ENCODE measurements at regions not wholly inside any gene's neighbourhood (a gene's known extent, or its start where the extent isn't known, plus 50 kb on each side); places are given as distances from the start of the nearest gene placed in this dataset.

DNA sequence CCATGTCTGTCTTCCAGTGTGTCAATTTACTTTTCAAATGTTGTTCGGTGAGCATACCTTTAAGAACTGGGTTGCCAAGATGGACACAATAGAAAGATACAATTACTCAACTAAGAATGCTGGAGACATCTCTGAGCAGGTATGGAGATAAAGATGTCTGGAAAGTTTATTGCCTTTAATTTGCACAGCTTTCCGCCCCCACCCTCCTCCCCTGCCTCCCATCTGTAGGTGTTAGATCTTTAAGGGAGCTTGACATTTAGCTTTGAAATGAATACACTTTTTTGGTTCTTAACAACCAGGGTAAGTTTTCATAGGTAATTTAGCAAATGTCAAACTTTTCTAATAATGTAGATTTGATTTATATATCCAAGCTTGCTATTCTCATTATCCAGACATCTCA is 104.4 kb downstream of the BTBD3 start:
- DNase-seq (ENCODE audit: low spot score) = no peak

DNA sequence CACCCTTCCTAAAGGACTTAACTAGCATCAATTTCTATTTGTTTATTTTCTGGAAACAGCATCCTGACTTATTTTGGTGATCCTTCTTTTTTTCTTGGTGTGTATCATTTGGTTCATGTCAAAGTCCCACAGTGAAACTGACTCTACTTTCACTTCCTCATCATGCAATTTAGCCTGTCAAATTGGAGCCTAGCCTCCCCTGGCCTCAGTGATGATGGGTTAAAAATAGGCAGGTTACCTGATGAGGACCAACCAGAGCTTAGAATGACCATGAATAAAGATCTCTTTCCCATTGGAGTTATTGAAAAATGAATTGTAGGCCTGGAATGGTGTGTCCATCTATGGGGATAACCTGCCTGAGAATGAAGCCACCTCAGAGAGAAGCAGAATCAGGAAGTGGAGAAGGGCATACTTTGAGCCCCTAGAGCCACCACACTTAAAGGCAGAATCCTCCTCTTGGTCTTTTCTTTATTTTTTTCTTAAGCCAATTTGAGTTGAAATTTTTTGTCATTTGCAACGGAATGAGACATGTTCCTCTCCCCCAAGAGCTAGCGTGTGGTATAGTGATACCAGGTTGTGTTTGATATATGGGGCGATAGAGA is 105.6 kb downstream of the BTBD3 start:
- DNase-seq (ENCODE audit: low spot score) = no peak

DNA sequence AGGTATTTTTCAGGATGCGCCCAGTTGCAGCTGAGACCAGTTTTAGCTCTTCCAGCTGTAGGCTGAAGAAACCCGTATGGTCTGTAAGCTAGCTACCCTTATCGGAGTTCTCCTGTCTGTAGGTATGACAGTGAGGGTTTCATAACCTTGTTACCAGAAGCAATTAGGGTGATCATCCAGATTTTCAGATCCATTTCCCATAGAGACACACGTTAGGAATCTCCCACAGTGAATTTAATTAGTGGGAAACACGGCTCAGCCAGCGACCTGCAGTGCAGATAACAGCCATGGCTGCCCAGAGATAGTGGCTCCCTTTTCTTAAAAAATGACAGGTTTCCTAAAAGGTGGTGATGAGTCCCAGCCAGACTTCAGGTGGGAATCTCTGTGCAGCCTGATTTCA is 111.1 kb downstream of the BTBD3 start:
- peak; percentile 92 for DNase-seq (ENCODE audit: low spot score)

DNA sequence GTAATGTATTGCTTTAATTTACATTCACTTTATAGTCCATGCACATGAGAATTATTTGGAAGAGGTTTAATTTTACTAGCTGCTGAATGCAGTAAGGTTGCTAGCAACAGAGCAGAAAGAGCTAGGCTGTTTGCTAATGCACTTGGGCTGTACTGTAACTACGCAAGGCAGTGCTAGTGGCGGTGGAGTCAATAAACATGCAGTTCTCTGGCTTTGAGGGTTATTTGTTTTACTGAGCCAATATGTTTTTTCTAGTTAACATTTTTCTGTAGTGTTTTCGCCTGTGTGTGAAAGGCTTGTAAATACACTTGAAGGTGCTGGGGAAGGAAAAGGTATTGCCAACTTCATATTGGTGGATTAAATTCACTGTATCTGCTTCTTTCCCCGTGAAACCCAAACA is 112.8 kb downstream of the BTBD3 start:
- no peak for DNase-seq (ENCODE audit: low spot score)

DNA sequence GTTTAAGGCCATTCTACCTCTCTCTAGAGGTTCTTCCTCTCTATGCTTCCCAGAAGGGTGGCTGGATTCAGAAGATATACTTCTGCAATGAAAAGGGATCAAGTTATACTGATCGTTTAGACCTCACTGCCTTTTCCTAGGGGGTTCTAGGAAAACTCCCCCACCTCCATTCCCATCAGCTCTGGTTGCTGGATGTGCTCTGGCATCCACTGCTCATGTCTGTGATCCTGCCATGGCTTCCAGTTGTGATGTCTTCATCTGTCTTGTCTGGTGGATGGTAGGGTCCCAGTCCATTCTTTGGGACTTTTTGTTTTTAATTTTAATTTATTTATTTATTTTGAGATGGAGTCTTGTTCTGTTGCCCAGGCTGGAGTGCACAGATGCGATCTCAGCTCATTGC is 118.4 kb downstream of the BTBD3 start:
- DNase-seq (ENCODE audit: low spot score) = no peak

DNA sequence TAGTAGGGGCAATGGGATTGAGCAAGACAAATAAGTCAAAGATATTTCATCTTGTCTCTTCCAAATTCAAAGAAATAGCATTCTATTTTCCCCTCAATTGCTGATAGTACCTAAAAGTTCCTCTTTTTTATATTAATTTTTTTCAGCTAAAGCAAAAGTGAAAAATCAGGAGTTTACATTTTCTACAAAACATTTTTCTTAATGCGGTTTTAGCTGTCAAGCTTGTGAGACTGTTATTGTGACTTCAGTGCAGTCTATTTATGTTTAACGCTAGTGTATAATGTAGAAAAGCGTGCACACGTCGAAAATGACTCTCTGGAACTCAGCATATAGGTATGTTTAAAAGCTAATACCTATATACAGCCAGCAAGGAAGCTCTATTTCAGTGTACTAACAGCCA is 119.8 kb downstream of the BTBD3 start:
- no peak for DNase-seq (ENCODE audit: low spot score)

DNA sequence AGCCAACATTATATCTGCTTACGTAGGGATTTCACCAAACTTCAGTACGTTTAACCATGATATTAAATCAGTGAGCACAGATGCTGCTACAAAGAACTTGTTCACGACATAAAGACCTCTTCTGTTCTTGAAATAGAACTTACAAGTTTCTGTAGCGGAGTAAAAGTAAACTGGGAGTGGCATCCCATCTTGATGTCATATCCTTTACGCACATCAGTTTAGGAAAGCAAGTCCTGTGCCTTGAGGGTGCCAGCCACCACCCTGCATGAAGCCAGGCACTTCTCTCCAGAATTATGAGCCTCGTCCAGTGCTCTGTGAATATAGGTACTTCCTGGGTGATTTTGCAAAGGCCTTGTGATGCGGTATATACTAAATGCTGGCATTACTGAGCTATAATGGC is 122.6 kb downstream of the BTBD3 start:
- DNase-seq (ENCODE audit: low spot score) = no peak

DNA sequence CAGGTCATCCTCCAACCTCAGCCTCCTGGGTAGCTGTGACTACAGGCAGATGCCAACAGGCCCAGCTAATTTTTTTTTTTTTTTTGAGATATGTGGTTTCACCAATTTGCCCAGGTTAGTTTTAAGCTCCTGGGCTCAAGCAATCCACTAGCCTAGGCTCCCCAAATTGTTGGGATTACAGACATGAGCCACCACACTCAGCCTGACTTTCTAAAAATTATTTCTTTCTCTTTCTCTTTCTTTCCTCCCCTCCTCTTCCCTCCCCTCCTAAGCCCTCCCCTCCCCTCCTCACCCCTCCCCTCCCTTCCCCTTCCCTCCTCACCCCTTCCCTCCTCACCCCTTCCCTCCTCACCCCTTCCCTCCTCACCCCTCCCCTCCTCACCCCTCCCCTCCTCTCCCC is 127.3 kb downstream of the BTBD3 start:
- DNase-seq (ENCODE audit: low spot score) = no peak

DNA sequence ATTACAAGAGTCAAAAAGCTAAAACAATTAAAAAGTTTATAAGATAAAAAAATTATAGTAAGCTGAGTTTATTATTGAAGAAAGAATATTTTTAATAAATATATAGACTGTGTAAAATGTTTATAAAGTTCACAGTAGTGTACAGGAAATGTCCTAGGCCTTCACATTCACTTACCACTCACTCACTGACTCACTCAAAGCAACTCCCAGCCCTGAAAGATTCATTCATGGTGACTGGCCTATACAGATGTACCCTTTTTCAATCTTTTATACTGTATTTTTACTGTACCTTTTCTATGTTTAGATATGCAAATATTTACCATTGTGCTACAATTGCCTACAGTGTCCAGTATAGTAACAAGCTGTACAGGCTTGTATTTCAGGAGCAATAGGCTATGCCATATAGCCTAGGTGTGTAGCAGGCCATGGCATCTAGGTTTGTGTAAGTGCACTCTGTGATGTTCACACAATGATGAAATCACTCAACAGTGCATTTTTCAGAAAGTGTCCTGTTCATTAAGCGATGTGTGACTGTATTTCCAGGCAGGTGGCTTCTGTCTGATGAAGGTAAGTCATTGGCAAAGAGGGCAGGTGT is 130.2 kb downstream of the BTBD3 start:
- DNase-seq (ENCODE audit: low spot score) = no peak

DNA sequence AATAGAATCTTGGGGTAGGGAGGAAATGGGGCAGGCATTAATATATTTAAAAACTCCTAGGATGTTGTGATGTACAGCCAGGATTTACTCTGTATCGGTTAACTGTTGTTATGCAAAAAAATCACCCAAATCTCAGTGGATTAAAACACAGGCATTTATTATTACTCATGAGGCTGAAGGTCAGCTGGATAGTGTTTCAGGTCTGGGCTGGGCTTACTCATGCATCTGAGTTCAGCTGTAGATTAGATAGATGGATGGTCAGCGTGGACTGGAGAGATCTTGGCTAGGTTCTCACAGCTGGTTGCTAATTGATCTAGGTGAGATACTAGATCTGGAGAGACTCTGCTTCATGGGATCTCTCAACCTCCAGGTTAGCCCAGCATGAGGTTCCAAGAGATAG is 131.4 kb downstream of the BTBD3 start:
- no peak for DNase-seq (ENCODE audit: low spot score)

DNA sequence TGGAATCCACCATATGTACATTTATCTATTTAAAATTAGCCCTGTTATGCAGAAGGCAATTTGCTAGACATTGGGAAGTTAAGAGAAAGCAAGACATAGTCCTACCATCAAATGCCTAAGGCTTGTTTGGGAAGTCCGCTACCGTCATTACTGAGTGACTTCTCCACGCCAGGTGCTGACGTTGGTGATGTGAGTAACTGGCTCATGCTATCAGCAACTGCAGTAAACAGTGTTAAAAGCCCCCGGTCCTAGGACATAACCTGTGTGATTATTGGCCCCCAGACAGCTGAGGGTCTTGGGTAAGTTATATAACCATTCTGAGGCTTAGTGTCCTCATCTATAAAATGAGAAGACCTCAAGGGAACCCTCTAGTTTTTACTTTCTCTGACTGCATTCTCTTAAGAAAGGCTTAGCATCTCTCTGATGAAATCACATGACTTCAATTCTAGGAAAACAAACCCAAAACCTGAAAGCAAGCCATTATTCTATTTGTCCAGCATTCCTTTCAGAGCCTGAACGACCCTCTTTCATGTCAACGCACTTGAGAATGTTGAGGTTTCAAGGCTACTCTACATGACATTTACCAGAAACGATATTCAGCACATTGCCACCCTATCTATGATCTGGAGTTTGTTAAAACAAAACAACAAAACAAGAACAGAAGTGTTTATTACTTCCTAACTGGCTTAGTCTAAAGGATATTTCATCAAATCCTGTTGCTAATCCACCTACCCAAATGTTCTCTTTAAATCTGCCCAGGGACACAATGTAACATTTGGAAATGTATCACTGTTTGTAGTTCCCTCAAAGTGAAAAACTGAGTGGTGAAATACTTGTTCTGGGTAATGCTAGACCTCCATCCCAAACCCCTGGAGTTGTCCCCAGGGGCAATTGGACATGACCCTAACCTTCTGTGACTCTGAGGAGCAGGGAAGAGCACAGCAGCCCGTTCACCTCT is 133.8 kb downstream of the BTBD3 start:
- DNase-seq (ENCODE audit: low spot score) = peak; percentile 37

DNA sequence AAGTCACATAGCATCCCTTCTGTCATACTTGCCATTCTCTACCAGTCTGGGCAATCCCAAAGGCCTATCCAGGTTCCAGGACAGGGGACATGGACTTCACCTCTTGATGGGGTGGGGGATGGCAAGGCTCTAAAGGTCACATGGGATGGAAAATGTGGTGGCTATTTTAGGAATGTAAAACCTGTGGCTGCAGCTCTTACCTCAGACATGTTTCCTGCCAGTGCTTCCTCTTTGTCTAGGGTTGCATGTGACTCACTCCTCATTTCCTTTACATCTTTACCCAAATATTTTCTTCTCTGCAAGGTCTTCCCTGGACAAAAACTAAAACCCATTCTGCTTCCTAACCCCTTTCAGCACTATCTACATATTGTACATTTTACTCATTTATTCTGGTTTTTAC is 135.7 kb downstream of the BTBD3 start:
- DNase-seq (ENCODE audit: low spot score) = no peak

DNA sequence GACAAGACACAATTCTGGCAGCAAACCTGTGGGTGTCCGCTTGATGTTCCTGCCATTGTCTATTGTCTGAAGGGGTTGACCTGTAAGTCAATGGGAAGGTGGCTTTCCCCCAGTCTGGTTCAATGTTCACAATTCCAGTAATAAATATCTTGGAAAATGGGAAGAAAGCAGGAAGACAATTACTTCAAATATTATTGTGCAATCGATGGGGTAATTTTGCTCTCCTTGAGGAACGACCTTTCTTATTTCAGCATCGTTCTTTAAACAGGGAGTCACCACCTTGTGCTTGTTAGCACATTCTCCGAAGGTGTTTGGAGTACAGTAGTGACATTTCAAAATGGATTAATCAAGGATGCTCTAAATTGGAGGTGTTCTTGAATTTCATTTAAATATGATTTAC is 136.9 kb downstream of the BTBD3 start:
- no peak for DNase-seq (ENCODE audit: low spot score)

DNA sequence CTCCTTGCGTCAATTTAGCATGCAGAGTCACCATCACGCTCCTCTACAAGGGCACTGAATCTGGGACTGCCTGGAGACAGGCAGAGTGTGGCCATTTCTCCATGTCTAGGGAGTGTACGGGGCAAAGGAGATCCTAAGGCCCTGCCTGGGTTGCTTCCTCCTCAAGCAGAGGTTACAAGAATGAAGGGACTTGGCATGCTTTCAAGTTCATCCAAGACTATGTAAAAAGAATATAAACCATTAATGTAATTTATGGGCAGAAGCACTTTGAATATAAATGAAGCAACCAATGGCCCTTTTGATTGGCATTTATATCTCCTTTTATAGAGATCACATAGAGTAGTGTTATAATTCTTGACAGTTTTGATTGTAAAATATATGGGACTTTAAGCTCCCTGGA is 137.5 kb downstream of the BTBD3 start:
- no peak for DNase-seq (ENCODE audit: low spot score)

DNA sequence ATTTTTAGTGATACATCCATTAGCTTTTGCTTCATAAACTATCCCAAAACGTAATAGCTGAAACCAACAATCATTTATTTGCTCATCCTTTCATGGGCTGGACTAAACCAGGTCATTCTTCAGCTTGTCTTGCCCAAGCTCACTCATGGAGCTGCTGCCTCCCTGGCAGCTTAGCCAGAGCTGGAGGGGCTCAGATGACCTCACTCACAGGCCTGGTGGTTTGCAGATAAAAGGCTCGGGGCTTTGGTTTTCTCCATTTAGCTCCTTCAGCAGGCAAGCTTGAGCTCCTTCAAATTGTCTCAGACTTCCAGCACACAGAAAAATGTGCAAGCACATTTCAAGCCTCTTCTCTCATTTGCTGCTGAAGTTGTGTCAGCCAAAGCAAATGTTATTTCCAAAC is 139.1 kb downstream of the BTBD3 start:
- DNase-seq (ENCODE audit: low spot score) = no peak

DNA sequence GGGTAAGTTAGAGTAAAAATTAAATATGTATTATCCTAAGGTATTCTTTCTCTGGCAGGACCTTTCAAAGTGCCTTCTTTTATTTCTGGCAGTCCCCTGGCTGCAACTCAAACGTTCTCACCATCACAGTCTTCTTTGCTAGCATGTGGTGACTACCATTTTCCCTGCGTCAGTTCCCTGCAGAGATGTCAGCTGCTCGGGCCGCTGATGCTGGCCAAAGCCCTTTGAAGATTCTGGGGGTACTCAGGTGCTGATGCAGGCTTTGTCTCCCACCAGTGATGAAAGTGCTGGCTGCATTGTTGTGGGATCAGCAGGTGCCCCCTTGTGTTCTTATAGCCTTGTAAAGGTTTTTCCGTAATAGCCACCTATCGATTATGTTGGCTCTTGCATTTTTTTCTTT is 140.1 kb downstream of the BTBD3 start:
- DNase-seq (ENCODE audit: low spot score) = no peak

DNA sequence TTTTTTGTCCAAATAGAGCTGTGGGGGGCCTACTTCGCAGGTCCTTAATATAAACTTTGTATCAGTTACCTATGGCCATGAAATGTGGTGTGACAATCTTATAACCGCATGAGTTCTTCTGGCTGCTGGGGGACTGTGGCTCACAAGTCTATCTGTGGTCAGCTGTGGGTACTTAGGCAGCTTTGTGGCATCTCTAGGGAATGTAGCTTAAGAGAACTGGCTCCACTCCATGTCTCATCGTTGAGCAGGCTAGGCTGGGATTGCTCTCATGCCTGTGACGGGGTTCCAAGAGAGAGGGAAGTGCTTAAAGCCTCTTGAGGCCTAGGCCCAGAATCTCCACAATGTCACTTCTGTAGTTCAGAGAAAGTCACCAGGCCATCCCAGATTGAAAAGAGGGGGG is 140.5 kb downstream of the BTBD3 start:
- DNase-seq (ENCODE audit: low spot score) = no peak

DNA sequence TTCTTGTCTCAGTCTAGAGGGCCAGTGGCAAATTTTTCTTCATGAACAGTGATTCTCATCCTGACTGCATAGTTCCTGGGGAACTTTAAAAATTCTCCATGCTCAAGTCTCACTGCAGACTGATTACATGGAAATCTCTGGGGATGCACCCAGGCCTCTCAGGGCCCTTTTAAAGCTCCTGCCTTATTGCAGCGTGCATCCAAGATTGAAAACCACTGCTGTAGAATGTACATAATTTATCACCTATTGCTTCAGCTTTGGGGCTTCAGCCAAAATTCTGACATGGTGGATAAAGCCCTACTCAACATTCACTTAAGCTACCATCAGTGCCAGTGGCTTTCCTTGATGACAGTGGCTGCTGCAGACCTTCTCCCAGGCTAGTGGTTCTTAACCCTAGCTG is 143.8 kb downstream of the BTBD3 start:
- DNase-seq (ENCODE audit: low spot score) = no peak

DNA sequence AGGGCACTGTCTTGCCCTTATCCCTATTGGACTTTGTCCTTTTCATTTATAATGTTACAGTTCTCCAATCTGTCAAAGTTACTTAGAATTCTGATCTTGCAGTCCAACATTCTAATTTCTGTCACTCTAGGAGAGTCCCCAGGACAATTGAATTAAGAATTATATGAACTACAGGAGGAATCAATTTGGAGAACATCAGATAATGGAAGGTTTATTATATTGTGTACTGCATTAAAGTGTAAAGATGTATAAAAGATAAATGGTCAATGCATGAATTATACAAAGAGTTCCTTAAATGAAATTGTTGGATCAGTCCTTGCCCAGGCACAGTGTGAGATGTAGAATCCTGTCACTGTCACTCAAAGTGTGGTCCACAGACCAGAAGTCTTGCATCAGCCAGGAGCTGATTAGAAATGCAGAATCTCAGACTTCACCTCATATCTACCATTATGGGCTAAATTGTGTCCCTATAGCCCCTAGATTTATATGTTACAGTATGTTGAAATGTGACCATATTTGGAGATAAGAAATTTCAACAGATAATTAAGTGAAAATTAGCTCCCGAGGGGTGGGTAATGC is 145.5 kb downstream of the BTBD3 start:
- DNase-seq (ENCODE audit: low spot score) = peak; percentile 57

DNA sequence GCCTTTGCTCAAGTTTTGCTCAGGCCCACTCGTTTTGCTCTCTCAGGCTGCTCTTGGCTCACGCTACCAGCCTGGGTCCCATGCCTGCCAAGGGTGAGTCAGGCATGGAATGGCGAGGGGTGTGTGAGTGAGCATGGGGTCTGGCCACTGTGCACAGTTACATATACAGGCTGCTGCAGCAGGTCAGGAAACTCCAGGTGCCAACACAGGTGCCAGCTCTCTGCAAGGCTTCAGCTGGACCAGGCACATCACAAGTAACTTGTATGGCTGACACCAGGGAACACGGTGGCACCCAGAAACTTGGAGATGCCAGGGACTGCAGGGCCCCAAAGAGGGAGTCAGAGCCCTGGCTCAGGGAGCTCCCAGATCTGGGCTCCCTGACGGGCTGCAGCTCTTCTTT is 146.8 kb downstream of the BTBD3 start:
- DNase-seq (ENCODE audit: low spot score) = no peak

DNA sequence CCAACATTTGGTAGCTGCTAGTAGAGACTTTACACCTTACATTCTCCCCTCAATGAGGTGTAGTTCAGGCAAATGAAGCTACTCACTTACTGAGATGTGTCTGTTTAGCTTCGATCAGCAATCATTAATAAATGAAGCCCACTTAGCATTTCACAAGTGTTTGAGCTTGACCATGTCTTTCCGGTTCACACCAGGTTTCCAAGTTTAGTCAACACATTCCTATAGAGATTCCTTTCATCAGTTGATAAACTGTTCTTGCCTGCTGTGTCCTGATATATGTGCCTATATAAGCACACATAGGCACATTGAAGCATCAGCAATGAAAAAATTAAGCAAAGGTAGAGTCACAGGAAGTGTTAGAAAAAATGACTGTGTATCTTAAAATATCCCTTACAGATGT is 150.0 kb downstream of the BTBD3 start:
- no peak for DNase-seq (ENCODE audit: low spot score)

DNA sequence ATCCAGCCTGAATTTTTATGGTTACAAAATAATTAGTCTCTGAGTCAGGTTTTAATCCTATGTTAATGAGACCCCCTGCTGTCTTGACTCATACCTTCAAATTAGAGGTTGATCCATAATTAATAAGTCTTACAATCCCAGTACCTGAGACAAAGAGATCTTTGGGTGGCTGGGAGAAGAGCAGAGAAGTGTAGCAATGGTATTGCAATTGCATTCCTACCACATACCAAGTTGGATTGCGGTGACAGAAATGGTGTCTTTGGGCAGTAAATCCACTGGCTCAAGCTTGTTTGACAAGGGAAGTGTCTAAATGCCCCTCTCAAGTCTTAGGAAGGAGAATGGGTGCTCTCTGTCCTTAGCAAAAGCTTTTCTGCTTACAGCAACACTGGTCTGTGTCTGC is 150.4 kb downstream of the BTBD3 start:
- no peak for DNase-seq (ENCODE audit: low spot score)

DNA sequence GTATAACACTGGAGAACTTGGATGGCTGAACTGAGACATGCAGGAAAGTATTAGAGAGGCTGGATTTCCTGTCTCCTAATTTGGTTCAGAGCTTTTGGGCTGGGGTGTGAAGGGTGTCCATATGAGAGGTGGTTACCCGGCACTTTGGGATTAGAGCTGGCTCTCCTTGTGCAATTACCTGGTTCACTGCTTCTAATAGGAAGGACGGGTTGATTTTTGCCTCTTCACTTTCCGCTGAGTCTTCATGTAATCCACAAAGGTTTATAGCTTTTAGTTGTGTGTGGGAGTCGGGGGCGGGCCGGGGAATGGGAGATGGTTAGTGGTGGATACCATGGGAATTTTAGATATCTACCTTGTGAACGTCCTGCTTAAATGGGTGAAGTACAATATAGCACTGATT is 151.5 kb downstream of the BTBD3 start:
- no peak for DNase-seq (ENCODE audit: low spot score)

All from SK-N-DZ (cell line).